HepG2 (cell line): ENCODE measurements at regions not wholly inside any gene's neighbourhood (a gene's known extent, or its start where the extent isn't known, plus 50 kb on each side); places are given as distances from the start of the nearest gene placed in this dataset.

Experiments
- ATAC-seq: fragments of 200-7000 bp; cut with Tn5 transposase; 3 replicates; pipeline ENCODE4 v1.9.1; 2020; ENCODE audit warnings: mild to moderate bottlenecking, moderate library complexity
- BruUV-seq: library from RNA; stranded (reverse); fragments of 400-500 nt; replicated peaks from 2 replicates; lab custom pipeline; 2021; lab: Mats Ljungman, UMichigan
- CTCF ChIA-PET: fragments of 300-600 bp; formaldehyde crosslinking; extraction: SDS; loops from one replicate; lab custom pipeline; 2021; ENCODE audit warnings: low total read pairs, inconsistent platforms, low intra/inter-chr PET ratio; lab: Yijun Ruan, JAX
- POLR2A ChIA-PET: fragments of 350-600 bp; sonication (Branson Sonifier 250); formaldehyde crosslinking; loops from one replicate; lab custom pipeline; 2020; ENCODE audit warnings: antibody characterized with exemption, inconsistent platforms; lab: Yijun Ruan, JAX
- DNase-seq: peaks from one replicate; pipeline ENCODE4 v3.0.0-alpha.2; 2015; ENCODE audit warnings: low spot score
- FAIRE-seq: peaks from 3 replicates; lab custom pipeline; 2011; peaks lifted over from hg19 to GRCh38; lab: Jason Lieb, UNC
- H2AFZ ChIP-seq: one replicate; pipeline ENCODE4 v1.6.1; 2011; ENCODE audit warnings: low read length, inconsistent platforms
- H3K27ac ChIP-seq: fragments of 300-600 bp; 3 replicates; pipeline ENCODE4 v1.8.0; 2011; ENCODE audit warnings: mixed run types, mild to moderate bottlenecking, mixed read lengths, low read length, inconsistent platforms; ENCODE audit not compliant: insufficient read depth; ENCODE audit errors: extremely low read length
- H3K27me3 ChIP-seq, 2 experiments: fragments of 200-600 bp in 1 of 2; 2 replicates in 1 of 2; 3 replicates in 1 of 2; pipeline versions ENCODE4 v1.6.0 to v1.8.0; 2011; ENCODE audit warnings: low read length in 2 of 2, mild to moderate bottlenecking in 2 of 2, moderate library complexity in 2 of 2, inconsistent platforms in 1 of 2; ENCODE audit not compliant: insufficient read depth in 2 of 2, control insufficient read depth in 1 of 2
- H3K36me3 ChIP-seq, 2 experiments: fragments of 200-600 bp in 1 of 2; replicated peaks in 1 of 2; 2 replicates in 1 of 2; 3 replicates in 1 of 2; pipeline versions ENCODE4 v1.5.1 to v1.8.0; 2011; ENCODE audit warnings: low read length in 2 of 2, inconsistent platforms in 1 of 2; ENCODE audit not compliant: insufficient read depth in 2 of 2, control insufficient read depth in 1 of 2
- H3K4me1 ChIP-seq: 2 replicates; pipeline ENCODE4 v1.5.1; 2012; ENCODE audit warnings: low read length, inconsistent platforms; ENCODE audit not compliant: insufficient read depth
- H3K4me2 ChIP-seq: 2 replicates; pipeline ENCODE4 v1.6.0; 2011; ENCODE audit warnings: low read depth, low read length, inconsistent platforms
- H3K4me3 ChIP-seq, 3 experiments: fragments of 200-600 bp in 1 of 3; sonication (generic), shearing (Covaris generic) in 1 of 3; replicated peaks in 1 of 3; 2 replicates each; pipeline ENCODE4 v1.5.1; 2011 to 2016; ENCODE audit warnings: low read length in 3 of 3, inconsistent platforms in 2 of 3, low read depth in 2 of 3, mild to moderate bottlenecking in 2 of 3, control low read depth in 1 of 3, mixed read lengths in 1 of 3; ENCODE audit not compliant: insufficient read depth in 1 of 3
- H3K79me2 ChIP-seq: one replicate; pipeline ENCODE4 v1.6.1; 2011; ENCODE audit warnings: low read length, inconsistent platforms; ENCODE audit not compliant: insufficient read depth
- H3K9ac ChIP-seq: 2 replicates; pipeline ENCODE4 v1.6.0; 2011; ENCODE audit warnings: mild to moderate bottlenecking, low read depth, low read length, inconsistent platforms; ENCODE audit not compliant: insufficient read depth
- H3K9me3 ChIP-seq: 2 replicates; pipeline ENCODE4 v1.5.1; 2012; ENCODE audit warnings: mild to moderate bottlenecking, low read length
- H4K20me1 ChIP-seq: 2 replicates; pipeline ENCODE4 v1.6.0; 2011; ENCODE audit warnings: inconsistent platforms, mild to moderate bottlenecking, low read length, moderate library complexity; ENCODE audit not compliant: insufficient read depth
- HMGXB4 ChIP-seq, 2 experiments: sonication (generic) in 1 of 2; formaldehyde crosslinking in 1 of 2; IDR thresholded peaks; 2 replicates each; pipeline versions ENCODE4 v1.4.0 to v1.6.1; 2018 to 2020; ENCODE audit warnings: missing genetic modification reagents in 2 of 2, borderline replicate concordance in 1 of 2, low read depth in 1 of 2, mild to moderate bottlenecking in 1 of 2, missing biosample characterization in 1 of 2
- MAFF ChIP-seq: IDR thresholded peaks from 2 replicates; pipeline ENCODE4 v1.6.1; 2011; ENCODE audit warnings: low read depth, low read length, improper control_type of control experiment
- MAFK ChIP-seq, 2 experiments: IDR thresholded peaks in 1 of 2; conservative IDR thresholded peaks in 1 of 2; 2 replicates each; pipeline ENCODE4 v1.6.1; 2011; ENCODE audit warnings: improper control_type of control experiment in 2 of 2, low read length in 2 of 2
- MLXIP ChIP-seq: sonication (generic); formaldehyde crosslinking; IDR thresholded peaks from 2 replicates; pipeline ENCODE4 v1.9.0; 2021; ENCODE audit warnings: missing genetic modification reagents, borderline replicate concordance
- MTA3 ChIP-seq: sonication (generic); formaldehyde crosslinking; IDR thresholded peaks from 2 replicates; pipeline ENCODE4 v1.4.0; 2020; ENCODE audit warnings: missing genetic modification reagents
- PLSCR1 ChIP-seq: sonication (generic); formaldehyde crosslinking; IDR thresholded peaks from 2 replicates; pipeline ENCODE4 v1.5.0; 2020; ENCODE audit warnings: missing genetic modification reagents, mild to moderate bottlenecking, borderline replicate concordance
- SETDB1 ChIP-seq: sonication (generic); formaldehyde crosslinking; IDR thresholded peaks from 2 replicates; pipeline ENCODE4 v1.5.1; 2020; ENCODE audit warnings: missing genetic modification reagents, mild to moderate bottlenecking, borderline replicate concordance
- ZFP90 ChIP-seq: sonication (generic); formaldehyde crosslinking; IDR thresholded peaks from 2 replicates; pipeline ENCODE4 v1.8.0; 2022; ENCODE audit warnings: missing genetic modification reagents, mild to moderate bottlenecking, inconsistent platforms, borderline replicate concordance
- ZNF224 ChIP-seq: sonication (generic); formaldehyde crosslinking; IDR thresholded peaks from 2 replicates; pipeline ENCODE4 v1.5.0; 2020; ENCODE audit warnings: mild to moderate bottlenecking, missing genetic modification reagents
- ZNF607 ChIP-seq: sonication (generic); formaldehyde crosslinking; IDR thresholded peaks from 2 replicates; pipeline ENCODE4 v1.5.1; 2020; ENCODE audit warnings: missing genetic modification reagents, mild to moderate bottlenecking, borderline replicate concordance
- ZSCAN30 ChIP-seq: sonication (generic); formaldehyde crosslinking; IDR thresholded peaks from 2 replicates; pipeline ENCODE4 v1.5.0; 2020; ENCODE audit warnings: mild to moderate bottlenecking, missing genetic modification reagents
- WGBS: methylation state at CpG from one replicate; pipeline ENCODE4 v1.1.6; 2017; ENCODE audit warnings: low lambda C conversion rate; 5-methylcytosine and 5-hydroxymethylcytosine counted together
- in situ Hi-C: cut with HindIII; loops from 2 replicates; pipeline ENCODE4 v1.10.0; 2017; ENCODE audit warnings: low pct_unique_long_range_greater_than_20kb; ENCODE audit not compliant: extremely low pct_ligation_motif_present
- intact Hi-C: fragments of 100-400 bp; cut with micrococcal nuclease; formaldehyde crosslinking; loops from one replicate; pipeline ENCODE4 v1.10.0; 2022; ENCODE audit not compliant: unreplicated experiment

- Histone ChIP-seq H3K9me3 (no peaks in the 10 kb centered on the region), H3K9ac (no peak overlapping the region), H3K4me1 (no peaks in the 10 kb centered on the region), H3K4me3 (no peak overlapping the region), H2AFZ (no peak overlapping the region), H3K4me2 (no peak overlapping the region), H3K27ac (no peak overlapping the region), H4K20me1 (no peaks in the 10 kb centered on the region), H3K27me3 (no peaks in the 10 kb centered on the region), H3K79me2 (no peaks in the 10 kb centered on the region), H3K36me3 (no peaks in the 10 kb centered on the region)
- ChIA-PET CTCF (no interaction called here), POLR2A (no interaction called here)
- ATAC-seq (no peak), DNase-seq (no peak), FAIRE-seq (no peak)
- TF ChIP-seq SETDB1 (no peak), PLSCR1 (CRISPR knock-in tag) (no peak), MAFK (conservative IDR thresholded peaks at IDR 0.05 in 1 of 2, IDR thresholded peaks at IDR 0.05 in 1 of 2; ENCODE audit: low read length in 2 of 2) (peak; percentile 80 to 91), MAFF (peak; percentile 85)
- no TSS peak for BruUV-seq
- intact Hi-C loops (no loop called here), in situ Hi-C loops (no loop called here)
- WGBS: 35% methylated on average over 5 of the region's 5 CpGs
Observed at GRCh38 chr3:73299184-73299691, 237.8 kb downstream of the EBLN2 start.

- Histone ChIP-seq H3K36me3 (no peaks in the 10 kb centered on the region), H3K4me2 (no peak overlapping the region), H2AFZ (no peak overlapping the region), H3K4me1 (no peaks in the 10 kb centered on the region), H3K9ac (no peak overlapping the region), H3K79me2 (no peaks in the 10 kb centered on the region), H3K27ac (no peak overlapping the region), H3K27me3 (no peaks in the 10 kb centered on the region), H4K20me1 (no peaks in the 10 kb centered on the region), H3K4me3 (no peak overlapping the region), H3K9me3 (no peaks in the 10 kb centered on the region)
- ATAC-seq (no peak), FAIRE-seq (no peak), DNase-seq (no peak)
- intact Hi-C loops (no loop called here), in situ Hi-C loops (no loop called here)
- ChIA-PET CTCF (no interaction called here), POLR2A (no interaction called here)
- WGBS: 25% methylated on average over 2 of the region's 5 CpGs
- no TSS peak for BruUV-seq
- no peak for TF ChIP-seq MLXIP (CRISPR knock-in tag)
- no peak for TF ChIP-seq MTA3 (CRISPR knock-in tag)
- TF ChIP-seq HMGXB4 (CRISPR knock-in tag; IDR thresholded peaks at IDR 0.05; ENCODE audit: borderline replicate concordance in 1 of 2, low read depth in 1 of 2): no peak
- TF ChIP-seq ZNF224 (CRISPR knock-in tag): no peak
- TF ChIP-seq ZFP90 (CRISPR knock-in tag): no peak
- TF ChIP-seq ZSCAN30 (CRISPR knock-in tag): no peak
- TF ChIP-seq ZNF607 (CRISPR knock-in tag): no peak
Observed at GRCh38 chr3:73314151-73314951, 252.9 kb downstream of the EBLN2 start.
